ENCODE measurements at regions not wholly inside any gene's neighbourhood (a gene's known extent, or its start where the extent isn't known, plus 50 kb on each side); places are given as distances from the start of the nearest gene placed in this dataset.

GRCh38 chr6:73901986-73902385, 206.0 kb downstream of the CD109 start:
- TF ChIP-seq CTCF (IDR thresholded peaks at IDR 0.05) (no peak), POLR2A (IDR thresholded peaks at IDR 0.05) (no peak), POLR2AphosphoS5 (IDR thresholded peaks at IDR 0.05) (no peak)
